Type B pancreatic cell (in vitro differentiated cells): ENCODE measurements at regions not wholly inside any gene's neighbourhood (a gene's known extent, or its start where the extent isn't known, plus 50 kb on each side); places are given as distances from the start of the nearest gene placed in this dataset.

Source experiments
- DNase-seq: peaks from one replicate; pipeline ENCODE4 v3.0.0; 2021; ENCODE audit warnings: mixed read lengths; ENCODE audit not compliant: unreplicated experiment; ENCODE audit errors: extremely low spot score
- H3K27ac Mint-ChIP-seq: 2 replicates; pipeline ENCODE4 v1.8.0; 2021; ENCODE audit warnings: mild to moderate bottlenecking, mixed read lengths
- H3K27me3 Mint-ChIP-seq: 2 replicates; pipeline ENCODE4 v1.8.0; 2021; ENCODE audit warnings: mixed read lengths
- H3K36me3 Mint-ChIP-seq: 2 replicates; pipeline ENCODE4 v1.8.0; 2021; ENCODE audit warnings: mixed read lengths
- H3K4me1 Mint-ChIP-seq: one replicate; pipeline ENCODE4 v1.8.0; 2021; ENCODE audit warnings: mixed read lengths; ENCODE audit not compliant: unreplicated experiment
- H3K4me3 Mint-ChIP-seq: 2 replicates; pipeline ENCODE4 v1.8.0; 2021; ENCODE audit warnings: mild to moderate bottlenecking, mixed read lengths
- H3K9me3 Mint-ChIP-seq: 2 replicates; pipeline ENCODE4 v1.8.0; 2021; ENCODE audit warnings: mixed read lengths
- CTCF ChIP-seq: fragments of 200-600 bp; sonication (generic); conservative IDR thresholded peaks from 2 replicates; pipeline ENCODE4 v1.5.0; 2021; ENCODE audit warnings: antibody characterized with exemption, mild to moderate bottlenecking

DNA sequence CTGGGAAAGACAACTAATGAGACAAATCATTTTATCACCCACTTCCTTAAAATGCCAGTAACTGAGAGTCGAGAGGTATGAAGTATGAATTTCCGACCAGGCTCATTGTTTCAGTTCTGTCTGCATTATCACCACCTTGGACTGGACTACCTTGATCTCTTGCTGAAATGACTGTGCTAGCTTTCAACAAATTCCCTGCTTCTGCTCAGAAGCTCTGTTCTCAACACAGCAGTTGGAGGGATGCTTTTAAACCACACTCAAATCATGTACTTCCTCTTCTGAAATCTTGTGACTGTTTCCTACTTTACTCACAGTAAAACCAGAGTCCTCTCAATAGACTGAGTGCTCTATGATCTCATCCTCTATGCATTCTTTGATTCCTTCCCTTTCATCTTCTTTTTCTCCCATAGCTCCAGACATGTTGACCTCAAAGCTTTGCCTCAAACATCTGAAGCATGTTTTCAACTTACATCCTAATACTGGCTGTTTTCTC, 195.8 kb downstream of the KCNJ2 start:
- H3K27ac Mint-ChIP-seq, result no peak overlapping the region
- no peaks in the 10 kb centered on the region for H3K27me3 Mint-ChIP-seq
- H3K4me1 Mint-ChIP-seq, result peaks cover 13% of the 10 kb centered on the region
- TF ChIP-seq CTCF, result no peak
- no peaks in the 10 kb centered on the region for H3K9me3 Mint-ChIP-seq
- no peaks in the 10 kb centered on the region for H3K36me3 Mint-ChIP-seq
- H3K4me3 Mint-ChIP-seq, result no peak overlapping the region
- DNase-seq, result no peak

DNA sequence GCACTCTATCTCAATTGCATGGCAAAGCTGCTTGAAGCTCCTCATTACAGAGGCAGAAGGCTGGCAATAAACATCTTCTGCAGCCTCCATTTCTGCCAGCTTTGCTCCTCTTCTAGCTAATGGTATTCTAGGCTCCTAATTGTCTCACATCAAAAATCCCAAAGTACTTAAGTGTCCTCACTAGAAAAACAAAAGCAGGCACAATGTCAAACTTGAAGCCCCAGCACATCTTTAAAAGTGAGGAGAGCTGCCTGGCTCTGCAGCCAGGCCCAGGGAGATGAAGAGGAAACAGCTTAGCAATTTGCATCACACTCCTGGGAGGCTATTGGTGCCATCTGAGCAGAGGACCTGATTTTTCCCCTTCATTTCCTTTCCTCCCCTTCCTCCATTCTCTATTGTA, 197.1 kb downstream of the KCNJ2 start:
- no peak for DNase-seq
- no peak overlapping the region for H3K27ac Mint-ChIP-seq

GRCh38 chr17:70368011-70368410, 198.7 kb downstream of the KCNJ2 start:
- no peak overlapping the region for H3K27ac Mint-ChIP-seq
- H3K4me1 Mint-ChIP-seq, result peaks cover 13% of the 10 kb centered on the region
- no peaks in the 10 kb centered on the region for H3K36me3 Mint-ChIP-seq
- no peak overlapping the region for H3K4me3 Mint-ChIP-seq
- H3K27me3 Mint-ChIP-seq, result no peaks in the 10 kb centered on the region
- H3K9me3 Mint-ChIP-seq, result no peaks in the 10 kb centered on the region
- no peak for DNase-seq
- TF ChIP-seq CTCF, result no peak

More for the DNA sequence above, 197.1 kb downstream of the KCNJ2 start:
- Mint-ChIP-seq H3K36me3 (no peaks in the 10 kb centered on the region), H3K27me3 (no peaks in the 10 kb centered on the region), H3K9me3 (no peaks in the 10 kb centered on the region), H3K4me1 (peaks cover 13% of the 10 kb centered on the region), H3K4me3 (no peak overlapping the region)
- TF ChIP-seq CTCF, result no peak

- no peak overlapping the region for H3K27ac Mint-ChIP-seq
- H3K36me3 Mint-ChIP-seq, result no peaks in the 10 kb centered on the region
- no peak overlapping the region for H3K4me3 Mint-ChIP-seq
- DNase-seq, result no peak
- no peak for TF ChIP-seq CTCF
- no peaks in the 10 kb centered on the region for H3K27me3 Mint-ChIP-seq
- H3K4me1 Mint-ChIP-seq, result peaks cover 13% of the 10 kb centered on the region
- no peaks in the 10 kb centered on the region for H3K9me3 Mint-ChIP-seq
These were observed 200.1 kb downstream of the KCNJ2 start for GRCh38 chr17:70369391-70369790.

GRCh38 chr17:70370816-70371215, 201.5 kb downstream of the KCNJ2 start:
- no peak overlapping the region for H3K27ac Mint-ChIP-seq
- no peaks in the 10 kb centered on the region for H3K27me3 Mint-ChIP-seq
- no peak for DNase-seq
- H3K36me3 Mint-ChIP-seq, result no peaks in the 10 kb centered on the region
- peaks cover 5% of the 10 kb centered on the region for H3K4me1 Mint-ChIP-seq
- H3K9me3 Mint-ChIP-seq, result no peaks in the 10 kb centered on the region
- TF ChIP-seq CTCF, result no peak
- H3K4me3 Mint-ChIP-seq, result no peak overlapping the region

GRCh38 chr17:70373369-70373768, 204.0 kb downstream of the KCNJ2 start:
- Mint-ChIP-seq H3K4me3 (no peak overlapping the region), H3K27me3 (no peaks in the 10 kb centered on the region)

More at GRCh38 chr17:70373369-70373768, 204.0 kb downstream of the KCNJ2 start:
- Mint-ChIP-seq H3K9me3 (no peaks in the 10 kb centered on the region), H3K27ac (no peak overlapping the region), H3K4me1 (no peaks in the 10 kb centered on the region), H3K36me3 (no peaks in the 10 kb centered on the region)
- DNase-seq, result no peak
- TF ChIP-seq CTCF, result no peak
